Transverse colon (tissue), 4 donors: ENCODE measurements at regions not wholly inside any gene's neighbourhood (a gene's known extent, or its start where the extent isn't known, plus 50 kb on each side); places are given as distances from the start of the nearest gene placed in this dataset.

Source experiments
- DNase-seq: peaks from one replicate; pipeline ENCODE4 v3.0.0-alpha.2; 2019
- H3K27ac ChIP-seq, 4 donors: fragments of 200-600 bp; sonication (generic); 2 replicates each; pipeline ENCODE4 v1.5.1; 2016 to 2018; ENCODE audit warnings: inconsistent platforms in 4 of 4
- H3K27me3 ChIP-seq: fragments of 200-600 bp; sonication (generic); 2 replicates; pipeline ENCODE4 v1.5.1; 2017; ENCODE audit warnings: inconsistent platforms
- H3K36me3 ChIP-seq, 4 donors: fragments of 200-600 bp; sonication (generic); 2 replicates each; pipeline ENCODE4 v1.5.1; 2017 to 2019; ENCODE audit warnings: inconsistent platforms in 4 of 4
- H3K4me1 ChIP-seq, 4 donors: fragments of 200-600 bp; sonication (generic); 2 replicates each; pipeline ENCODE4 v1.5.1; 2017 to 2020; ENCODE audit warnings: inconsistent platforms in 4 of 4
- H3K4me3 ChIP-seq, 4 donors: fragments of 200-600 bp; sonication (generic); 1 replicate in 1 of 4; 2 replicates in 3 of 4; pipeline versions ENCODE4 v1.5.1 to v1.6.1; 2017 to 2019; ENCODE audit warnings: inconsistent platforms in 4 of 4
- H3K9me3 ChIP-seq, 2 donors: fragments of 200-600 bp; sonication (generic); 2 replicates each; pipeline ENCODE4 v1.5.1; 2017 to 2019; ENCODE audit warnings: inconsistent platforms in 2 of 2
- CTCF ChIP-seq, 5 experiments: fragments of 200-600 bp in 3 of 5; fragments of 450-650 bp in 2 of 5; sonication (generic) in 3 of 5; IDR thresholded peaks; 1 replicate in 2 of 5; 2 replicates in 3 of 5; pipeline ENCODE4 v1.5.1; 2016 to 2017; ENCODE audit warnings: antibody characterized with exemption in 5 of 5, inconsistent platforms in 3 of 5, mild to moderate bottlenecking in 2 of 5, moderate library complexity in 1 of 5
- EP300 ChIP-seq: sonication (generic); formaldehyde crosslinking; IDR thresholded peaks from one replicate; pipeline ENCODE4 v1.6.1; 2017; ENCODE audit warnings: antibody characterized with exemption, low read depth
- POLR2A ChIP-seq: fragments of 450-650 bp; IDR thresholded peaks from one replicate; pipeline ENCODE4 v1.6.1; 2016; ENCODE audit warnings: antibody characterized with exemption, mild to moderate bottlenecking, moderate library complexity
- POLR2AphosphoS5 ChIP-seq, 3 donors: sonication (generic); formaldehyde crosslinking; IDR thresholded peaks; one replicate each; pipeline ENCODE4 v1.6.1; 2016; ENCODE audit warnings: antibody characterized with exemption in 3 of 3
- WGBS, 2 donors: methylation state at CpG; one replicate each; pipeline ENCODE4 v1.1.5; 2018; ENCODE audit warnings: low coverage in 1 of 2; 5-methylcytosine and 5-hydroxymethylcytosine counted together
- in situ Hi-C, 4 donors: fragments of 200-750 bp; cut with MboI; loops; one replicate each; pipeline versions ENCODE4 v1.15.0 to v1.15.1; 2017; ENCODE audit warnings: low sequenced_read_pairs in 3 of 4, low pct_ligation_motif_present in 1 of 4, low pct_unique_long_range_greater_than_20kb in 1 of 4
- intact Hi-C: fragments of 100-400 bp; cut with DNase I; formaldehyde crosslinking; loops from one replicate; pipeline ENCODE4 v1.15.1; 2023; ENCODE audit warnings: low total_unique reads

- no peak overlapping the region for H3K4me3 ChIP-seq
- intact Hi-C loops (no loop called here), in situ Hi-C loops (loop anchor here in 1 of 4 donors (5.0 kb wide), 1 partner anchor 76 kb away; no protein-coding TSS in a partner anchor)
- peaks cover 14 to 16% (median 15%) of the 10 kb centered on the region in 4 donors for H3K4me1 ChIP-seq
- H3K27me3 ChIP-seq = no peaks in the 10 kb centered on the region
- no peaks in the 10 kb centered on the region for H3K36me3 ChIP-seq
- no peak for DNase-seq
- H3K9me3 ChIP-seq = no peaks in the 10 kb centered on the region
- WGBS, 2 donors = 96% methylated on average over 3 of the region's 3 CpGs; no CpG with 5 or more reads in 1 of the 2 donors
- TF ChIP-seq EP300 (no peak), POLR2AphosphoS5 (IDR thresholded peaks at IDR 0.05) (no peak), CTCF (IDR thresholded peaks at IDR 0.05) (no peak)
- no peak overlapping the region for H3K27ac ChIP-seq
Measured at GRCh38 chr16:27728691-27729090, 178.7 kb downstream of the KATNIP start.

- H3K27ac ChIP-seq = no peak overlapping the region
- no peaks in the 10 kb centered on the region for H3K9me3 ChIP-seq
- no peaks in the 10 kb centered on the region for H3K27me3 ChIP-seq
- 60 to 76% methylated on average over 4 to 10 of the region's 10 CpGs for WGBS, 2 donors
- H3K36me3 ChIP-seq = no peaks in the 10 kb centered on the region
- intact Hi-C loops (loop anchor here (10.0 kb wide), 1 partner anchor 335 kb away; the partner anchor contains the start of gene GSG1L), in situ Hi-C loops (loop anchor here in 1 of 4 donors (5.0 kb wide), 1 partner anchor 77 kb away; no protein-coding TSS in a partner anchor)
- no peak for DNase-seq
- H3K4me3 ChIP-seq = no peak overlapping the region
- peaks cover 4 to 6% (median 5%) of the 10 kb centered on the region in 4 donors for H3K4me1 ChIP-seq
- TF ChIP-seq EP300 = no peak
- no peak for TF ChIP-seq POLR2AphosphoS5 (IDR thresholded peaks at IDR 0.05)
- TF ChIP-seq POLR2A = no peak
- TF ChIP-seq CTCF (IDR thresholded peaks at IDR 0.05) = no peak
Measured at GRCh38 chr16:27729516-27730304, 179.8 kb downstream of the KATNIP start.

- H3K27ac ChIP-seq = no peak overlapping the region
- H3K4me1 ChIP-seq = no peaks in the 10 kb centered on the region
- no peaks in the 10 kb centered on the region for H3K27me3 ChIP-seq
- WGBS, 2 donors = 67% methylated on average over 6 of the region's 6 CpGs; no CpG with 5 or more reads in 1 of the 2 donors
- H3K9me3 ChIP-seq = no peaks in the 10 kb centered on the region
- H3K36me3 ChIP-seq = no peaks in the 10 kb centered on the region
- DNase-seq = no peak
- in situ Hi-C loops = no loop called here
- TF ChIP-seq CTCF (IDR thresholded peaks at IDR 0.05) (no peak), POLR2AphosphoS5 (IDR thresholded peaks at IDR 0.05) (no peak)
- intact Hi-C loops = loop anchor here (10.0 kb wide), 1 partner anchor 334 kb away; the partner anchor contains the start of gene GSG1L
- no peak overlapping the region for H3K4me3 ChIP-seq
Measured at GRCh38 chr16:27730661-27731210, 180.8 kb downstream of the KATNIP start.

GRCh38 chr16:27735031-27735430, 185.1 kb downstream of the KATNIP start:
- Histone ChIP-seq H3K4me1 (no peaks in the 10 kb centered on the region), H3K27ac (no peak overlapping the region), H3K9me3 (no peaks in the 10 kb centered on the region), H3K4me3 (no peak overlapping the region), H3K36me3 (no peaks in the 10 kb centered on the region), H3K27me3 (no peaks in the 10 kb centered on the region)
- no peak for TF ChIP-seq POLR2AphosphoS5 (IDR thresholded peaks at IDR 0.05)
- TF ChIP-seq POLR2A = no peak
- DNase-seq = no peak
- intact Hi-C loops = loop anchor here (10.0 kb wide), 1 partner anchor 330 kb away; the partner anchor contains the start of gene GSG1L
- 89% methylated on average over 5 of the region's 5 CpGs; no CpG with 5 or more reads in 1 of the 2 donors for WGBS, 2 donors
- in situ Hi-C loops = no loop called here
